ENCODE measurements at regions not wholly inside any gene's neighbourhood (a gene's known extent, or its start where the extent isn't known, plus 50 kb on each side); places are given as distances from the start of the nearest gene placed in this dataset.
A peak's percentile ranks its signal among the peaks of the same experiment; 100 is the strongest.

GRCh38 chr2:236408090-236408489 lies 143.9 kb upstream of the ASB18 start:
- H4K20me1 ChIP-seq (ENCODE audit: insufficient read depth, low read length): no peaks in the 10 kb centered on the region
- ChIA-PET POLR2A (no interaction called here), CTCF (ENCODE audit: low intra/inter-chr PET ratio, low total read pairs) (no interaction called here)
- in situ Hi-C loops (cut with HindIII; ENCODE audit: extremely low pct_ligation_motif_present, low pct_unique_long_range_greater_than_20kb): no loop called here
- no peak for TF ChIP-seq ZGPAT (CRISPR knock-in tag; IDR thresholded peaks at IDR 0.05)
- TF ChIP-seq CEBPB (IDR thresholded peaks at IDR 0.05; ENCODE audit: borderline replicate concordance, low read depth, low read length): peak; percentile 7; the same call in 1 of the 2 replicates
- TF ChIP-seq RBM22 (optimal IDR thresholded peaks at IDR 0.05; ENCODE audit: low read length): no peak
- peaks cover 5% of the 10 kb centered on the region; the same call in 1 of the 2 replicates for H3K9me3 ChIP-seq (ENCODE audit: low read length)
- no peak for FAIRE-seq
- no peak overlapping the region for H3K27ac ChIP-seq (ENCODE audit: extremely low read length, insufficient read depth, low read length)
- 47% methylated on average over 5 of the region's 7 CpGs for WGBS (ENCODE audit: low lambda C conversion rate)
- no peak overlapping the region for H2AFZ ChIP-seq (ENCODE audit: low read length)
- no TSS peak for BruUV-seq (replicated peaks)
- no peak for ATAC-seq
- H3K27me3 ChIP-seq (ENCODE audit: control insufficient read depth in 1 of 2, insufficient read depth in 2 of 2, low read length in 2 of 2): peaks cover 0 to 19% of the 10 kb centered on the region in 2 experiments; a peak in 4 of 5 replicates
- no peak overlapping the region for H3K9ac ChIP-seq (ENCODE audit: insufficient read depth, low read depth, low read length)
- H3K79me2 ChIP-seq (ENCODE audit: insufficient read depth, low read length): no peaks in the 10 kb centered on the region
- no peak overlapping the region for H3K4me2 ChIP-seq (ENCODE audit: low read depth, low read length)
- intact Hi-C loops (cut with micrococcal nuclease; ENCODE audit: unreplicated experiment): no loop called here
- no peak for DNase-seq (ENCODE audit: low spot score)
- no peaks in the 10 kb centered on the region for H3K36me3 ChIP-seq (replicated peaks in 1 of 2; ENCODE audit: control insufficient read depth in 1 of 2, insufficient read depth in 2 of 2, low read length in 2 of 2)
- peaks cover 7% of the 10 kb centered on the region; the same call in 1 of the 2 replicates for H3K4me1 ChIP-seq (ENCODE audit: insufficient read depth, low read length)
- H3K4me3 ChIP-seq (replicated peaks in 1 of 3; ENCODE audit: insufficient read depth in 1 of 3, low read depth in 2 of 3, low read length in 3 of 3): no peak overlapping the region

GRCh38 chr2:236408786-236409185 lies 144.6 kb upstream of the ASB18 start:
- H3K79me2 ChIP-seq (ENCODE audit: insufficient read depth, low read length): no peaks in the 10 kb centered on the region
- FAIRE-seq: no peak
- H3K4me1 ChIP-seq (ENCODE audit: insufficient read depth, low read length): peaks cover 7% of the 10 kb centered on the region; the same call in 1 of the 2 replicates
- no peak for ATAC-seq
- DNase-seq (ENCODE audit: low spot score): no peak
- H4K20me1 ChIP-seq (ENCODE audit: insufficient read depth, low read length): no peaks in the 10 kb centered on the region
- CTCF ChIA-PET (ENCODE audit: low intra/inter-chr PET ratio, low total read pairs): no interaction called here
- H3K4me2 ChIP-seq (ENCODE audit: low read depth, low read length): no peak overlapping the region
- in situ Hi-C loops (cut with HindIII; ENCODE audit: extremely low pct_ligation_motif_present, low pct_unique_long_range_greater_than_20kb): no loop called here
- peaks cover 5% of the 10 kb centered on the region; the same call in 1 of the 2 replicates for H3K9me3 ChIP-seq (ENCODE audit: low read length)
- no peak overlapping the region for H3K4me3 ChIP-seq (replicated peaks in 1 of 3; ENCODE audit: insufficient read depth in 1 of 3, low read depth in 2 of 3, low read length in 3 of 3)
- no peak overlapping the region for H3K27ac ChIP-seq (ENCODE audit: extremely low read length, insufficient read depth, low read length)
- no TSS peak for BruUV-seq (replicated peaks)
- no peak overlapping the region for H3K9ac ChIP-seq (ENCODE audit: insufficient read depth, low read depth, low read length)
- 23% methylated on average over 9 of the region's 9 CpGs for WGBS (ENCODE audit: low lambda C conversion rate)
- no peaks in the 10 kb centered on the region for H3K36me3 ChIP-seq (replicated peaks in 1 of 2; ENCODE audit: control insufficient read depth in 1 of 2, insufficient read depth in 2 of 2, low read length in 2 of 2)
- TF ChIP-seq SMARCC2 (IDR thresholded peaks at IDR 0.05): no peak
- TF ChIP-seq KDM3A (CRISPR knock-in tag; IDR thresholded peaks at IDR 0.05; ENCODE audit: low read depth): no peak
- TF ChIP-seq ELF4 (CRISPR knock-in tag; IDR thresholded peaks at IDR 0.05; ENCODE audit: borderline replicate concordance): no peak
- TF ChIP-seq POGK (CRISPR knock-in tag; conservative IDR thresholded peaks at IDR 0.05): no peak
- no peak for TF ChIP-seq FUBP1 (CRISPR knock-in tag; IDR thresholded peaks at IDR 0.05; ENCODE audit: borderline replicate concordance)
- TF ChIP-seq ZNF367 (CRISPR knock-in tag; IDR thresholded peaks at IDR 0.05; ENCODE audit: borderline replicate concordance): no peak
- POLR2A ChIA-PET: no interaction called here
- intact Hi-C loops (cut with micrococcal nuclease; ENCODE audit: unreplicated experiment): no loop called here
- H3K27me3 ChIP-seq (ENCODE audit: control insufficient read depth in 1 of 2, insufficient read depth in 2 of 2, low read length in 2 of 2): peaks cover 0 to 12% of the 10 kb centered on the region in 2 experiments; a peak in 3 of 5 replicates
- no peak overlapping the region for H2AFZ ChIP-seq (ENCODE audit: low read length)
